ENCODE measurements at regions not wholly inside any gene's neighbourhood (a gene's known extent, or its start where the extent isn't known, plus 50 kb on each side); places are given as distances from the start of the nearest gene placed in this dataset.

- H3K36me3 ChIP-seq (ENCODE audit: control insufficient read depth, insufficient read depth, low read length) = no peaks in the 10 kb centered on the region
Measured at GRCh38 chrX:39030636-39031035, 229.4 kb downstream of the MID1IP1 start.

GRCh38 chrX:39039890-39040289 lies 238.6 kb downstream of the MID1IP1 start:
- no peak overlapping the region for H3K4me3 ChIP-seq (ENCODE audit: low read depth, low read length)
- POLR2A ChIA-PET = no interaction called here

More at GRCh38 chrX:39030636-39031035, 229.4 kb downstream of the MID1IP1 start:
- Histone ChIP-seq H3K27me3 (ENCODE audit: control insufficient read depth, insufficient read depth, low read length) (no peaks in the 10 kb centered on the region), H3K4me3 (ENCODE audit: low read depth, low read length) (no peak overlapping the region)
- TF ChIP-seq, protein P1, sequence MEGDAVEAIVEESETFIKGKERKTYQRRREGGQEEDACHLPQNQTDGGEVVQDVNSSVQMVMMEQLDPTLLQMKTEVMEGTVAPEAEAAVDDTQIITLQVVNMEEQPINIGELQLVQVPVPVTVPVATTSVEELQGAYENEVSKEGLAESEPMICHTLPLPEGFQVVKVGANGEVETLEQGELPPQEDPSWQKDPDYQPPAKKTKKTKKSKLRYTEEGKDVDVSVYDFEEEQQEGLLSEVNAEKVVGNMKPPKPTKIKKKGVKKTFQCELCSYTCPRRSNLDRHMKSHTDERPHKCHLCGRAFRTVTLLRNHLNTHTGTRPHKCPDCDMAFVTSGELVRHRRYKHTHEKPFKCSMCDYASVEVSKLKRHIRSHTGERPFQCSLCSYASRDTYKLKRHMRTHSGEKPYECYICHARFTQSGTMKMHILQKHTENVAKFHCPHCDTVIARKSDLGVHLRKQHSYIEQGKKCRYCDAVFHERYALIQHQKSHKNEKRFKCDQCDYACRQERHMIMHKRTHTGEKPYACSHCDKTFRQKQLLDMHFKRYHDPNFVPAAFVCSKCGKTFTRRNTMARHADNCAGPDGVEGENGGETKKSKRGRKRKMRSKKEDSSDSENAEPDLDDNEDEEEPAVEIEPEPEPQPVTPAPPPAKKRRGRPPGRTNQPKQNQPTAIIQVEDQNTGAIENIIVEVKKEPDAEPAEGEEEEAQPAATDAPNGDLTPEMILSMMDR (IDR thresholded peaks at IDR 0.05; ENCODE audit: insufficient read depth, low read depth, low read length) = no peak
- CTCF ChIA-PET = no interaction called here
- DNase-seq (ENCODE audit: low read depth) = no peak
- POLR2A ChIA-PET = no interaction called here

GRCh38 chrX:39043838-39044550 lies 242.7 kb downstream of the MID1IP1 start:
- TF ChIP-seq, protein P1 (IDR thresholded peaks at IDR 0.05; ENCODE audit: insufficient read depth, low read depth, low read length) = no peak

More at GRCh38 chrX:39039890-39040289, 238.6 kb downstream of the MID1IP1 start:
- Histone ChIP-seq H3K36me3 (ENCODE audit: control insufficient read depth, insufficient read depth, low read length) (no peaks in the 10 kb centered on the region), H3K27me3 (ENCODE audit: control insufficient read depth, insufficient read depth, low read length) (no peaks in the 10 kb centered on the region)
- TF ChIP-seq, protein P1 (IDR thresholded peaks at IDR 0.05; ENCODE audit: insufficient read depth, low read depth, low read length) = no peak
- DNase-seq (ENCODE audit: low read depth) = no peak
- CTCF ChIA-PET = no interaction called here

DNA sequence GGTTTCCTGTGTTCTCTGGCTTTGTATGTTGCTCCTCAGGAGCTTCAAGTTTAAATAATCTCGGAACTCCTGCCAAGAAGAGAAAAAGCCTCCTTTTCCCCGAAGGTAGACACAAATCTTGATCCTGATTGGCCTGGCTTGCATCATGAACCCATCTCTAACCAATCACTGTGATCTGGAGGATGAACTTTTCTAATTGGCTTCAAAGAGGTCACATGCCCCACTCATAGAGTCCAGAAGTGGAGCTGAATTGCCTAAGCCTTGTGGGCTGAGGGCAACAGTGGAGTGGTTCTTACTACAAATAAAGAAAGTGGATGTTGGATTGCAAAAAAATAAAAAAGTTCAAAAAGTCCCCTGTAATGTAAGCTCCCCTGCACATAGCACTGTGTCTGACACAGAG lies 245.9 kb downstream of the MID1IP1 start:
- H3K4me3 ChIP-seq (ENCODE audit: low read depth, low read length) = no peak overlapping the region
- no peaks in the 10 kb centered on the region for H3K27me3 ChIP-seq (ENCODE audit: control insufficient read depth, insufficient read depth, low read length)
- ChIA-PET POLR2A (no interaction called here), CTCF (no interaction called here)
- DNase-seq (ENCODE audit: low read depth) = no peak
- TF ChIP-seq, protein P1 (IDR thresholded peaks at IDR 0.05; ENCODE audit: insufficient read depth, low read depth, low read length) = no peak
- H3K36me3 ChIP-seq (ENCODE audit: control insufficient read depth, insufficient read depth, low read length) = no peaks in the 10 kb centered on the region

More at GRCh38 chrX:39043838-39044550, 242.7 kb downstream of the MID1IP1 start:
- ChIA-PET CTCF (no interaction called here), POLR2A (no interaction called here)
- H3K4me3 ChIP-seq (ENCODE audit: low read depth, low read length) = no peak overlapping the region
- DNase-seq (ENCODE audit: low read depth) = no peak
- no peaks in the 10 kb centered on the region for H3K27me3 ChIP-seq (ENCODE audit: control insufficient read depth, insufficient read depth, low read length)
- H3K36me3 ChIP-seq (ENCODE audit: control insufficient read depth, insufficient read depth, low read length) = no peaks in the 10 kb centered on the region

- TF ChIP-seq, protein P1 (IDR thresholded peaks at IDR 0.05; ENCODE audit: insufficient read depth, low read depth, low read length) = no peak
- Histone ChIP-seq H3K27me3 (ENCODE audit: control insufficient read depth, insufficient read depth, low read length) (no peaks in the 10 kb centered on the region), H3K36me3 (ENCODE audit: control insufficient read depth, insufficient read depth, low read length) (no peaks in the 10 kb centered on the region), H3K4me3 (ENCODE audit: low read depth, low read length) (no peak overlapping the region)
- DNase-seq (ENCODE audit: low read depth) = no peak
- CTCF ChIA-PET = no interaction called here
- POLR2A ChIA-PET = no interaction called here
Measured at GRCh38 chrX:39049975-39050374, 248.7 kb downstream of the MID1IP1 start.

Measured in BJ (cell line).